Caco-2 (cell line): ENCODE measurements at regions not wholly inside any gene's neighbourhood (a gene's known extent, or its start where the extent isn't known, plus 50 kb on each side); places are given as distances from the start of the nearest gene placed in this dataset.

Source experiments
- BruUV-seq: library from RNA; stranded (reverse); fragments of 400-500 nt; replicated peaks from 2 replicates; lab custom pipeline; 2021; lab: Mats Ljungman, UMichigan
- CTCF ChIA-PET: fragments of 300-600 bp; sonication (Branson Sonifier 250); formaldehyde crosslinking; loops from one replicate; lab custom pipeline; 2022; ENCODE audit warnings: antibody characterized with exemption; lab: Charles Lee
- POLR2A ChIA-PET: fragments of 300-600 bp; sonication (Branson Sonifier 250); formaldehyde crosslinking; loops from one replicate; lab custom pipeline; 2022; ENCODE audit warnings: antibody characterized with exemption; lab: Charles Lee
- DNase-seq, 2 experiments: peaks; one replicate each; pipeline versions ENCODE4 v3.0.0 to v3.0.0-alpha.2; 2020 to 2022
- H3K27me3 ChIP-seq: replicated peaks from 2 replicates; pipeline ENCODE4 v1.6.0; 2011; ENCODE audit warnings: low read length; ENCODE audit not compliant: control insufficient read depth, insufficient read depth
- H3K36me3 ChIP-seq: 2 replicates; pipeline ENCODE4 v1.5.1; 2011; ENCODE audit warnings: low read length; ENCODE audit not compliant: control insufficient read depth, insufficient read depth
- H3K4me1 ChIP-seq: fragments of 250-450 bp; sonication (Bioruptor Pico); 2 replicates; pipeline ENCODE4 v1.5.1; 2020; ENCODE audit warnings: mild to moderate bottlenecking
- H3K4me3 ChIP-seq: 2 replicates; pipeline ENCODE4 v1.5.1; 2011; ENCODE audit warnings: low read depth, mild to moderate bottlenecking, control low read depth, low read length
- H3K9me3 ChIP-seq: fragments of 250-450 bp; sonication (Bioruptor Pico); 2 replicates; pipeline ENCODE4 v1.5.1; 2020; ENCODE audit warnings: mild to moderate bottlenecking, moderate library complexity
- H3K27ac Mint-ChIP-seq: one replicate; pipeline ENCODE4 v1.8.0; 2022; ENCODE audit warnings: mixed read lengths; ENCODE audit not compliant: unreplicated experiment
- H3K27me3 Mint-ChIP-seq: one replicate; pipeline ENCODE4 v1.8.0; 2022; ENCODE audit warnings: mixed read lengths; ENCODE audit not compliant: insufficient read depth, unreplicated experiment
- H3K36me3 Mint-ChIP-seq: one replicate; pipeline ENCODE4 v1.8.0; 2022; ENCODE audit warnings: mild to moderate bottlenecking, mixed read lengths; ENCODE audit not compliant: insufficient read depth, unreplicated experiment
- H3K4me1 Mint-ChIP-seq: one replicate; pipeline ENCODE4 v1.8.0; 2022; ENCODE audit warnings: low read depth, mixed read lengths; ENCODE audit not compliant: unreplicated experiment
- H3K4me3 Mint-ChIP-seq: one replicate; pipeline ENCODE4 v1.8.0; 2022; ENCODE audit warnings: mild to moderate bottlenecking, moderate library complexity, mixed read lengths; ENCODE audit not compliant: unreplicated experiment
- H3K9me3 Mint-ChIP-seq: one replicate; pipeline ENCODE4 v1.8.0; 2022; ENCODE audit warnings: mixed read lengths; ENCODE audit not compliant: unreplicated experiment
- CTCF ChIP-seq, 2 experiments: fragments of 200-600 bp in 1 of 2; IDR thresholded peaks; 1 replicate in 1 of 2; 2 replicates in 1 of 2; pipeline versions ENCODE4 v1.5.1 to v1.8.0; 2011 to 2022; ENCODE audit warnings: antibody characterized with exemption in 1 of 2, control low read depth in 1 of 2, inconsistent platforms in 1 of 2, low read depth in 1 of 2, low read length in 1 of 2, mild to moderate bottlenecking in 1 of 2, moderate library complexity in 1 of 2; ENCODE audit not compliant: insufficient read depth in 1 of 2, severe bottlenecking in 1 of 2, unreplicated experiment in 1 of 2
- intact Hi-C: fragments of 100-400 bp; cut with micrococcal nuclease; formaldehyde crosslinking; loops from one replicate; pipeline ENCODE4 v1.10.0; 2022; ENCODE audit not compliant: unreplicated experiment

- CTCF ChIA-PET, result no interaction called here
Observed at GRCh38 chr20:6855104-6855503, 87.6 kb downstream of the BMP2 start.

GRCh38 chr20:6855796-6856195 is 88.3 kb downstream of the BMP2 start:
- BruUV-seq, result no TSS peak
- Mint-ChIP-seq H3K4me1 (no peaks in the 10 kb centered on the region), H3K27ac (no peak overlapping the region), H3K27me3 (peaks cover 7% of the 10 kb centered on the region), H3K9me3 (no peaks in the 10 kb centered on the region), H3K36me3 (no peaks in the 10 kb centered on the region), H3K4me3 (no peak overlapping the region)
- no peak for TF ChIP-seq CTCF (IDR thresholded peaks at IDR 0.05; ENCODE audit: insufficient read depth in 1 of 2, low read depth in 1 of 2, low read length in 1 of 2, severe bottlenecking in 1 of 2, unreplicated experiment in 1 of 2)
- Histone ChIP-seq H3K27me3 (no peaks in the 10 kb centered on the region), H3K4me3 (no peak overlapping the region), H3K36me3 (no peaks in the 10 kb centered on the region), H3K9me3 (no peaks in the 10 kb centered on the region), H3K4me1 (no peaks in the 10 kb centered on the region)
- intact Hi-C loops, result no loop called here
- no peak for DNase-seq
- ChIA-PET POLR2A (no interaction called here), CTCF (no interaction called here)

More at GRCh38 chr20:6855104-6855503, 87.6 kb downstream of the BMP2 start:
- Mint-ChIP-seq H3K36me3 (no peaks in the 10 kb centered on the region), H3K27ac (no peak overlapping the region), H3K9me3 (no peaks in the 10 kb centered on the region), H3K4me3 (no peak overlapping the region), H3K4me1 (no peaks in the 10 kb centered on the region), H3K27me3 (peaks cover 5% of the 10 kb centered on the region)
- no peak for TF ChIP-seq CTCF (IDR thresholded peaks at IDR 0.05; ENCODE audit: insufficient read depth in 1 of 2, low read depth in 1 of 2, low read length in 1 of 2, severe bottlenecking in 1 of 2, unreplicated experiment in 1 of 2)
- DNase-seq, result no peak
- Histone ChIP-seq H3K36me3 (no peaks in the 10 kb centered on the region), H3K4me1 (no peaks in the 10 kb centered on the region), H3K27me3 (no peaks in the 10 kb centered on the region), H3K4me3 (no peak overlapping the region), H3K9me3 (no peaks in the 10 kb centered on the region)
- no TSS peak for BruUV-seq
- POLR2A ChIA-PET, result no interaction called here
- intact Hi-C loops, result no loop called here

DNA sequence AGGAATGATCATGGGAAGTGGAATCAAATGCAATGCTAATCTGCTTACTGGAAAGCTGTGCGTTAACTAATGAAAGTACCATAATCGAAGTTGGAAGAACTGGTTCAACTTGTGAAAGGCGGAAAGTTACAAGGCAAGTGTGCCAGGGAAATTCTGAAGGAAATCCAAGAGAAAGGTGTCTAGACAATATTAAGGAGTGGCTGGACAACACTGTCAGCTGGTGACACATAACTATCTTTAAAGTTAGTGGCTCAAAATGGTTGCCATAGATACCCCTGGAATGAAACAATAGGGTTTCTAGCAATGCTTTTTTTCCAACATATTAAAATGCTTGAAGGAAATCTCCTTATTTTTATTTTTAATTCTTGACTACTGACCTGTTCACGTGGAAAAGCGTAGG is 90.4 kb downstream of the BMP2 start:
- H3K36me3 Mint-ChIP-seq, result no peaks in the 10 kb centered on the region
- no peak for TF ChIP-seq CTCF (IDR thresholded peaks at IDR 0.05; ENCODE audit: insufficient read depth in 1 of 2, low read depth in 1 of 2, low read length in 1 of 2, severe bottlenecking in 1 of 2, unreplicated experiment in 1 of 2)
- POLR2A ChIA-PET, result no interaction called here
- no peak overlapping the region for H3K4me3 Mint-ChIP-seq
- Histone ChIP-seq H3K36me3 (no peaks in the 10 kb centered on the region), H3K4me3 (no peak overlapping the region), H3K4me1 (no peaks in the 10 kb centered on the region), H3K9me3 (no peaks in the 10 kb centered on the region), H3K27me3 (no peaks in the 10 kb centered on the region)
- peaks cover 5% of the 10 kb centered on the region for H3K27me3 Mint-ChIP-seq
- no peak overlapping the region for H3K27ac Mint-ChIP-seq
- CTCF ChIA-PET, result no interaction called here
- H3K9me3 Mint-ChIP-seq, result no peaks in the 10 kb centered on the region
- DNase-seq, result no peak
- intact Hi-C loops, result no loop called here
- no peaks in the 10 kb centered on the region for H3K4me1 Mint-ChIP-seq
- BruUV-seq, result no TSS peak
